HL-60 (cell line): ENCODE measurements at regions not wholly inside any gene's neighbourhood (a gene's known extent, or its start where the extent isn't known, plus 50 kb on each side); places are given as distances from the start of the nearest gene placed in this dataset.

Experiments used
- CTCF ChIP-seq: IDR thresholded peaks from one replicate; pipeline ENCODE4 v1.5.1; 2011; ENCODE audit warnings: low read length, control low read depth, inconsistent platforms; ENCODE audit not compliant: insufficient read depth
- GABPA ChIP-seq: IDR thresholded peaks from 2 replicates; pipeline ENCODE4 v1.6.1; 2012; ENCODE audit warnings: low read depth
- POLR2AphosphoS5 ChIP-seq: IDR thresholded peaks from 2 replicates; pipeline ENCODE4 v1.6.1; 2012; ENCODE audit warnings: low read depth
- REST ChIP-seq: IDR thresholded peaks from 2 replicates; pipeline ENCODE4 v1.6.1; 2012; ENCODE audit warnings: low read depth; ENCODE audit not compliant: insufficient replicate concordance
- SPI1 ChIP-seq: IDR thresholded peaks from 2 replicates; pipeline ENCODE4 v1.6.1; 2012; ENCODE audit warnings: low read depth, mild to moderate bottlenecking, borderline replicate concordance

- TF ChIP-seq POLR2AphosphoS5 (no peak), CTCF (no peak), GABPA (no peak), REST (no peak), SPI1 (no peak)
These were observed 67.8 kb upstream of the DCBLD2 start for GRCh38 chr3:98969295-98969694.
